GM18868 (cell line): ENCODE measurements at regions not wholly inside any gene's neighbourhood (a gene's known extent, or its start where the extent isn't known, plus 50 kb on each side); places are given as distances from the start of the nearest gene placed in this dataset.

ENCODE experiments used
- ATAC-seq: cut with Tn5 transposase; IDR thresholded peaks from one replicate; pipeline ENCODE4 v1.9.1; 2021; ENCODE audit warnings: mild to moderate bottlenecking, moderate library complexity; ENCODE audit not compliant: unreplicated experiment

GRCh38 chr9:118561051-118561450, 808.2 kb downstream of the BRINP1 start:
- ATAC-seq: no peak

GRCh38 chr9:118563677-118564076, 805.6 kb downstream of the BRINP1 start:
- ATAC-seq: no peak

DNA sequence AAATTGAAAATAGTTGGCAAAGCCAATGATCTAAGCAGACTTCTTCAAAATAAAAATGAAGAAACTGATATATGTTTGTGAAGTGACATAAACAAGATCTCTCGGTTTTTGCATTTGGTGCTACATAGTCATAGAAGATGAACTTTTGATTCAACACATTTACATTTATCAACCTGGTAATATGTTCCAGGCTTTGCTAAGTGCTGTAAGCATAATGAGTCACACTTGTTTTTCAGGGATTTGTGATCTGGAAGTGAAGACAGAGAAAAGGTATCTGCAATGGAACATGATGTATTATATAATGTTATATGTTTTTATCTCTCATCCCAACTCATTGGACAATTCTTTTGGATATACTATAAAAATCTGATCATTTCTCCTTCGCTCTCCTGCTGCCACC, 801.4 kb downstream of the BRINP1 start:
- ATAC-seq: no peak

DNA sequence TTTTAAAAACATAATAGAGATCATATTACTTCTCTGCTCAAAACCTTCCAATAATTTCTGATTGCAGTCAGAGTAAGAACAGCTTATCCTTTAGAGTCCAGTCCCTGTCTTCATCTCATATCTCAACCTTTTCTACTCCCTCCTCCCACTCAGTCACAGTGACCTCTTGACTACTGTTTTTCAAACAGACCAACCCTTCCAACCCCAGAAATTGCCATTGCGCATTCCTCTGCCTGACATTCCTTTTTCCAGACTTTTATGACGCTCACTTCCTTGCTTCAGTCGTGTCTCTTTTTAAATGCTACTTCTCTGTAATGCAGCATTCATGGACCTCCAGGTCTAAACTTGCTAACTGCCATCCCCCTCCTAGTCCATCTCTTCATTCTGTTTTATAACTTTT, 800.5 kb downstream of the BRINP1 start:
- no peak for ATAC-seq

GRCh38 chr9:118569148-118569547, 800.1 kb downstream of the BRINP1 start:
- no peak for ATAC-seq

DNA sequence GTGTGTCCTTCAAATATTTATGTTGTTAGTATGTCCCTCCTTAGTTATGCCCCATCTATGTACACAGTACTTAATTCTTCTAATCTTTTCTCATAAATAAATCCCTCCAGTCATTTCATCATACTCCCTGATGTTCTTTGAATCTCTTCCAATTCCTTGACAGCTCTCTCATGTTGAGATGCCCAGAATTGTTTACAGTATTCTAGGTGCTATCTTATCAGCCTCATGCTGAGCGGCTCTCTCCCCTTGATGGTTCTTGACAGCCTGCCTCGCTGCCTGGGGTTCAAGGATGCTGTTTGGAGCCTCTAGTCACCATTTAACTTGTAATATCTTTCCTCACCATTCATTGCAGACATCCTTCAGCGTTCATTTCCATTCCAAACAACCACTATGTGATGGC, 799.2 kb downstream of the BRINP1 start:
- no peak for ATAC-seq

GRCh38 chr9:118575341-118576070, 793.7 kb downstream of the BRINP1 start:
- no peak for ATAC-seq

DNA sequence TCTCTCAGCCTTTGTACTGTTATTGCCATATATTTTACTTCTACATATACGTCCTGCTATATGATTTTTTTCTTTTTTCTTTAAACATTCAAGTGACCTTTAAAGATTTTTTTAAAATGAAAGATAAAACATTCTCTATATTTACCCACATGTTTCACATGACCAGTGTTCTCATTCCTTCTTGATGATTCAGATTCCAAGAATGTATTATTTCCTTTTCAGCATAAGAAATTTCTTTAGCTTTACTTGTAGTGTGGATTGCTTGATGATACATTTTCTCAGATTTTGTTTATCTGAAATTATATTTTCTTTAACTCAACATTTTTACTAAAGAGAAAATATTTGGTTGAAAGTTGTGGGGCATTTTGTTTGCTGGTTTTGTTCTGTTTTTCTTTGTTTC, 792.1 kb downstream of the BRINP1 start:
- ATAC-seq: no peak

DNA sequence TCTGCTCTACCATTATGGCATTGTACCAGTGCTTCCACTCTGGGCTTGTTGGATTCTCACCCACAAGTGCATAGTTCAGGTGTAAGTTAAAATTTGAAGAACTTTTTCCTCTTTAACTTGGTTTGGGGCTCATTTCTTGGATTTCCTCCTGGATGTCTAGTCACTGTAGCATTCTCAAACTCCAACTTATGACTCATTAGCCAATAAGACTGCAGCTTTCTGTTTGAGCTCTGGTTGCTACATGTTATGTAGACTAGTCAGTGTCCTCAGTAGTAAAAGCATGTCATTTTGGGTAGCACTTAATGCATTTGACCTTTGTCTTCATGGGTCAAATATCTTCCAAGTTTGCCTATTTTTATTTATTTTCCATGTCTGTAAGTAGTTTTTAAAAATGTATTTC, 790.8 kb downstream of the BRINP1 start:
- no peak for ATAC-seq

DNA sequence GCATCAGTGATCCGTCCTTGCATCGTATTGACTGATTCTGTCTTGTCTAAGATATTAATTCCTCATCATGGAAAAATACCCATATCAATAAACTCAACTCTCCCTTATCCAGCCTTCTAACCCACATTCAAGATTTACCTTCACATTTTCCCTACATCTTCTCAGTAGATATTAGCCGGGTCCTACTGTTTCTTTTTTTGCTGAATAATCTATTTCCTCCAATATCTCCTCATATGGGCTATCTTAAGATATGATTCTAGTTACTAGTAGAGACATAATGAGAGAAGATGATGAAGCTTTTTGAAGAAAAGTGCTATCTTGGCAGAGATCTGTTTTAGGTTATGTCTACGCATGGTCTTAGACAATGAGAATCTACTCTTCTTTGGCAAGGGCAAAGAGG, 785.8 kb downstream of the BRINP1 start:
- ATAC-seq: no peak

- no peak for ATAC-seq
Observed at GRCh38 chr9:118586978-118587377, 782.3 kb downstream of the BRINP1 start.

GRCh38 chr9:118594428-118594827, 774.8 kb downstream of the BRINP1 start:
- ATAC-seq: no peak

DNA sequence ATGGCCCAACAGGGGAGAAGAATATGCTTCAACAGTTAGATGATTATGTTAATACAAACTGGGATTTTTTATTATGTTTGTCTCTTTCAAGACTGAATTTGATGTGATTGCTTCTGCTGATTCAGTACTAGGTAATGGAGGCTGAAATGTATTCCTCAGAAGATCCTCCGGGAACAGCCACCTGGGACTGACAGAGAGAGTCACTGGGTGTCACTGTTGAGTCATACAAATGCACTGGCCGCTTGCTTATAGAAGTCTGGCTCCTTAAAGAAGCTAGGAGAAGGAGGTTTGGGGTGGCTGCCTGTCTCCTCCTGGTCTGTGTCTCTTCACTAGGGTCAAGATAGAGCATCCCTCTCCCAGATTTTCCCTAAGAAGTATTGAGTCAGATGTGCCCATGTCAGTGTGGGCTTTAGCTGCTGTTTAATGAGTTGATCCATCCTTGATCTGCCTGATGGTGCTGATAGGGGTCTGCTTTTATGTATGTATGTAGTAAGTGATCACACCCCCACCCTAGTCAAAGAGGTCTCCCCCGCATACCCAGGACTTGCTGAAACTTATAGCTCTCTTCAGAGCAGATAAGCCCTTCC, 773.4 kb downstream of the BRINP1 start:
- ATAC-seq: peak; percentile 50

DNA sequence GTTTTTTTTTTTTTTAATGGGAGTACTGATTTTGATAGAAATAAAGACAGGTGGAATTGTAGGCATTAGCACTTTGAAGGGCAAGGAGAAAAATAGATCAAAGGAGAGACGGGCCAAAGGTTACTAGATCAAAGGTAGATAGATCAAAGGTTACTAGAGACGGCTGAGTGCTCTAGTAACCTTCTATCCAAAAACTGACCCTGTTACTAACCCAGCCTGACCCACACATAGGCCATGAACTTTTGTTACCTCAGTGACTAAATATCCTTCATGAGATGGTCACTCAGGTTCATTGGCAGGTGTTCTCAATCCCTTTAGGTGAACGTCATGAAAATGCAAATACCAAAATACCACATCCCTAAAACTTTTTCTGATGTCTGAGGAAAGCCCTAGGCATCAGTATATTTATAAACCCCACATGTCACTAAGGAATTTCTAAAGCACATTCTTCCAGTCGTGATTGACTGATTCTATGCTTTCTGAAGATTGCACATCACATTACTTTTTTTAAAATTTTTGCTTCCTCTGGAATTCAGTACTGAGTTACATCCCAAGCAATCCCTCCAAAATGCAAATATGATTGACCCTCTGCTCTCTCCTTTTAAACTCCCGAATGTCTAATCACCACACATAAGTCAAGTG, 772.7 kb downstream of the BRINP1 start:
- no peak for ATAC-seq

GRCh38 chr9:118606668-118607067, 762.6 kb downstream of the BRINP1 start:
- no peak for ATAC-seq

- no peak for ATAC-seq
Observed at GRCh38 chr9:118609355-118610044, 759.7 kb downstream of the BRINP1 start.

DNA sequence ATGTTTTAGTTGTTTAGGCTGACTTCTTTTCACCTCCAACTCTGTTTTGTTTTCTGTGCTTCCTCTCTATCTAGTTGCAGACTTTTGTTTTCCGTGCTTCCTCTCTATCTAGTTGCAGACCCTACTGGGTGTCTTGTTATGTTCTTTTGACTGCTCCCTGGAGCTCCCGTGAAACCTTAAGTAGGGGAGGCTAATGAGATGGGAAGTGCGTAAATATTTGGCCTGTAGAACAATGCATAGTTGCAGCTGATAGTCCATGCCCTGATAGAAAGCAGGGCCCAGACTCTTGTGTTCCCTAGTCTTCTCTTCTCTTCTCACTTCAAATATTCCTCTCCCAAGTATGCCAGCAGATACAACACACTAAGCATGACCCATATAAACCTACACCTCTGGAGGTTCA, 757.0 kb downstream of the BRINP1 start:
- ATAC-seq: no peak

- no peak for ATAC-seq
Observed at GRCh38 chr9:118613996-118614395, 755.2 kb downstream of the BRINP1 start.

DNA sequence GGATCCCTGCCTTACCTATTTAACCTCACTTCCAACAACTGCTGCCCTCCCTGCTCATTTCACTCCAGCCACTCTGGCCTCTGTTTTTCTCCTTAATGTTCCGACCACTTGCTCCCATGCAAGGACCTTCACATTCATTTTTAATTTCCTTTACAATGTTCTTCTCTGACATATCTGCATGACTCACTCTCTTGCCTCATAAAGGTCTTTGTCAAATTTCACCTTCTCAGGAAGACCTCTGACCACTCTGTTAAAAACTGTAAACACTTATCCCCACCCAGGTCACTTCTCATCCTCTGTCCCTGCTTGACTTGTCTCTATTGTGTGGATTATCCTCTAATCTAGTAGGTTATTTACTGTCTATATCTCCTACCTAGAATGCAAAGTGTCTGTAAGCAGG, 751.2 kb downstream of the BRINP1 start:
- no peak for ATAC-seq

- no peak for ATAC-seq
Observed at GRCh38 chr9:118618849-118619248, 750.4 kb downstream of the BRINP1 start.

GRCh38 chr9:118624608-118625007, 744.6 kb downstream of the BRINP1 start:
- no peak for ATAC-seq

DNA sequence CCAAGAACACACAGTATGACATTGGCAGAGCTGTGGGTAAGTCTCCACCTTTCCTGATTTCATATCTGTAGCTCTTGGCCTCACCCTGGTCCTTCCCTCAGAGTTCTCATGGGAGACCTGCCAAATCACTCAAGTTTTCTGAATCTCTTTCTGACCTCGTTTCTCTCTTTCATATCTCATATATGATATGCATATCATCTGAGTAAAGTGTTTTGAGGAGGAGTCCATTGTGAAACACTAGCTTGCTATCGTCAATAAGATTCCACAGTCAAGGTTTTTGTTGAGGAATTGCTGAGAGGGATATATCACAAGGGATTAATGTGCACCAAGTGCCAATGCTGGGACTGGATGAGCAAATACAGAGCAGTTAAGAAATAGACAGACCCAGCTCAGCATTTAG, 739.2 kb downstream of the BRINP1 start:
- ATAC-seq: no peak
